GM18505 (cell line): ENCODE measurements at regions not wholly inside any gene's neighbourhood (a gene's known extent, or its start where the extent isn't known, plus 50 kb on each side); places are given as distances from the start of the nearest gene placed in this dataset.
"Not testable (repeated sequence)": the region's sequence is repeated elsewhere in the genome, so short reads cannot be mapped to it uniquely, and the experiment has no call there.

Source experiments
- ATAC-seq: cut with Tn5 transposase; IDR thresholded peaks from one replicate; pipeline ENCODE4 v1.9.1; 2021; ENCODE audit not compliant: unreplicated experiment
- POLR2A ChIP-seq: IDR thresholded peaks from 4 replicates; pipeline ENCODE4 v1.6.1; 2011; ENCODE audit warnings: borderline replicate concordance; ENCODE audit not compliant: insufficient read depth, insufficient read length; ENCODE audit errors: extremely low read depth

DNA sequence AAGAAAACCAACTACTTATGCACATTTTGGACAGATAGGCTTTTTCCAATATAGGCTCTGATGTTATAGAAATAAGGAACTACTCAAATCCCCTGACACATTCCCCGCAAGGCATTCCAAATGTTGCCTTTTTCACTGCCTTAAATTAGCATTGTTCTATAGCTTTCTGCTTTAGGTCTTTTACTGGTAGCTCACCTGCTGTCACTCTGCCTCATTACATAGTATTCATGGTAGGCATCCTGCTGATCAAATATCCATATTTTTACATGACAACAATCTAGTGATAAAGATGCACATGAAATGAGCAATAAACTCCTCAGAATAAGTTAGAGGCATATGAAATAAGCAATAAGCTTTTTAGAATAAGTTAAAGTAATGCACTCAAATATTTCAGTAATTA lies 542.7 kb downstream of the FAM133A start:
- TF ChIP-seq POLR2A, result no peak
- ATAC-seq, result no peak

DNA sequence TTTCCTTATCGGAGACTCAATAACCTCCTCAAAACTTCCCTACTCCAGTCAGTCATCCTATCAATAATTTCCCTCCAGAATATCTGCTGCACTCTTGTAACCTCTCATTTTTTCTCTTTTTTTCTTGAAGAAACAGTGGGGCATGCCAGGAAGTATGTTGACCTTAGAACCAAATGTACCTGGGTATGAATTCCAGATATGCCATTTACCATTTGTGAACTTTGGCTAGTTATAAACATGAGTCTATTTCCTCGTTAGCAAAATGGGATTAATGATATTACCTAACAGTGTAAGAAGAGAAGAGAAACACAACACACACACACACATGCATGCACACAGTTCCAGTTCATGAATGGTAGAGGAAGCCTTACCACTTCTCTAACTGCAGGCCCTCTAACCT lies 578.2 kb downstream of the FAM133A start:
- TF ChIP-seq POLR2A, result no peak
- no peak for ATAC-seq

DNA sequence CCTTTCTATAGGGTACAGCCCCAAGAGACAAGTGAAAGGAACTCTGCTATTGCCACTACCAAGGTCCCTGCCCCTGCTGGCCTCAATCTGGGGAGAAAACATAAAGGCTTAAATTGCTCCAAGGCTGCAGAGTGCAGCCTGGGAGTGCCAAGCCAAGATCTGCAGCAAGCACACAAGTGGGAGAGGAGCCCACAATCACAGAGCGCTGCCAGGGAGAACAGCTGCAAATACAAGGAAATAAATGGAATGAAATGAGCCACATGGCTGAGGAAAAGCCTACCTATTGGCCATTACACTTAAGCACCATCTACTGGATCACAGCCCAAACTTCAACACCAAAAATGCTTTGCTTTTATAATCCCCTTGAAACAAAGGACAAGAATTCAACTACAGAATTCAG lies 582.4 kb downstream of the FAM133A start:
- TF ChIP-seq POLR2A, result no peak
- no peak for ATAC-seq

DNA sequence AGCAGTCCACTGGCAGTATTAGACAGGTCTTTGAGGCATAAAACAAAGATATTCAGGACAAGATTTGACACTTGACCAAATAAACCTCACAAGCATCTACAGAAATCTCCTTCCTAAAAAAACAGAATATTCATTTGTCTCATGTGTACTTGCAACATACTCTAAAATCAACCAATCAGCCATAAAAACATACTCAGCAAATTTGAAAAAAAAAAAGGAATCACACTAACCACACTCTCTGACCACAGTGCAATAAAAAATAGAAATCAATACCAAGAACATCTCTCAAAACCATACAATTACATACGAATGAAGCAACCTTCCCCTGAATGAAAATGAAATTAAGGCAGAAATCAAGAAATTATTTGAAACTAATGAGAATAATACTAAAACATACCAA lies 591.3 kb downstream of the FAM133A start:
- ATAC-seq, result no peak
- TF ChIP-seq POLR2A, result no peak

DNA sequence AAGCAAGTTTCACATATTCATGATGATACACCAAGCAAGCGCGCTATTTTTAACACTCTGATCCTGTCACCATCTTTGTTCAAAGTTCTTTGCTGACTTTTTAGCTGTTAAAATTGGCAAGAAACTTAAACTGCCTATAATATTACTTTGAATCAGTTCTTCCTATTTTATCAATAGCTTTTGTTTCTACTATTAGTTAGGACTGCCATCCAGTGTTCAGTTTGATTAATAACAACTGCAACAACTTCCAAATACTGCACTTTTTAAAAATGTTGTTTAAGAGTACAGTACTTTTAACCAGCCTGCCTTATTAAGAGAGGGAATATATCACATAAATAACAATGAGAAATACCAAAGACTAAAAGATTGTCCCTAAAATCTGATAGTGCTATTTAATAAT lies 614.3 kb downstream of the FAM133A start:
- no peak for TF ChIP-seq POLR2A
- no peak for ATAC-seq

DNA sequence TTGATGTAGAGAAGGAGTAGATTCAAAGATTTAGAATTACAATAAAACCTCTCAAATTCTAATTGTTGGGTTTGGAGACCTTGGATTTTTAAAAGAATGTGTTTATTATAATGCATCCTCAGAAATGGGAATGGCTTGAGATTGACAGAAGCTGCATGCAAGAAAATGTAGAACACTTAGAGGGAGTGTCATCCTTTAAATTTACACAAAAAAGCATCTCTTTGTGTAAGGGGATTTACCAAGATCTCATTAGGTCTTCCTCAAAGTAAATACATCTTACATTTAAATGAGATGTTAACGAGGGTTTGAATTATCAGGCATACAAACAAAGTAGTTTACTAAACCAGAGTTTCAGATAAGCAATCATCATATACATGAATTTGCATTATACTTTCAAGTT lies 615.0 kb downstream of the FAM133A start:
- TF ChIP-seq POLR2A, result no peak
- ATAC-seq, result no peak

DNA sequence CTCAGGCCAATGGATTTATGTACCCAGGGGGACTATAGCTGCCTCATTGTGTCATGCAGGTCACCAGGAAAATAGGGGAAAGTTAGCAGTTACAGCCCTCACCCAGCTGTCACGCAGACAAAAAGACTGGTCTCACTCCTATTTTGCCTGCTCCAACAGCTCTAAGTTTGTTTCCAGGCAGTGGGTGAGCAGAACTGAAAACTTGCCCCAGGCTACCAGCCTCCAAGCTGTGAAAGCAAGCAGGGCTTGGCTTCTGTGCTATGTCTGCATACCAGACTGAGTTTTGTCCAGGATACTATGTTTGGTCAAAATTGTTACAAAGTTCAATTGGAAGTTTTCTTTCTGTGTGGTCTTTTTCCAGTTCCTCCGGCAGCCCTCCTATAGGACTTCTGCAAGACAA lies 628.4 kb downstream of the FAM133A start:
- no peak for TF ChIP-seq POLR2A
- no peak for ATAC-seq

DNA sequence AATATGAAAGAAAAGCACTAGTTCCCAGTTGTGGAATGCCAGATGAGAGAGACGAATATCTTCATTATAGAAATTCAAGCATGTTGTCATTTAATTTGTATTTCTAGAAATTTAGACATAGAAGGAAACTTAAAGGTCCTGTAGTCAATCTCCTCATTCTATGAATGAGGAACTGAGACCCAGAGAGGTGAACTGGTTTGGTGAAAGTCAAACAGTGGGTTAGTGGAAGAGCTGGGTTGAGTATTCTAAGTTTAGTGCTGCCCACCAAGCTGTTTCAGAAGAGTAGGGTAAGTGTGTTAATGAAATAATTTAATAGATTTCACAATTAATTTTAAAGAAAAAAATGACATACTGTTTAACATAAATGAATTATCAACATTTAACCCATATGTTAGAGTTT lies 655.2 kb downstream of the FAM133A start:
- no peak for TF ChIP-seq POLR2A
- no peak for ATAC-seq

DNA sequence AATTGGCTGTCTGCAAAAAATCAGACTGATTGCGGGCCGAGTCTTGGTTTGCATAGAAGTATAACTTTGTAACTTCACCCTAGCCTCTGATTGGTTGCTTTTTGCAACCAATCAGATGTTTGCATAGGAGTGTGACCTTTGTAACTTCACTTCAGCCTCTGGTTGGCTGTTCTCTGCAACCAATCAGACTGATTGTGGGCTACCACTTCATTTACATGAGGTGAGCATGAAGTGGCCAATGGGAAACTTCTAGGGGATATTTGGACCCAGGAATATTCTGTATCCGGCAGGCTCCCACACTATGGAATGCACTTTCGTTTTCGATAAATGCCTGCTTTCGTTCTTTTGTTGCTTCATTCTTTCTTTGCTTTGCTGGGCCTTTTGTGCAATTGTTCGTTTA lies 667.7 kb downstream of the FAM133A start:
- not testable (repeated sequence) for ATAC-seq

DNA sequence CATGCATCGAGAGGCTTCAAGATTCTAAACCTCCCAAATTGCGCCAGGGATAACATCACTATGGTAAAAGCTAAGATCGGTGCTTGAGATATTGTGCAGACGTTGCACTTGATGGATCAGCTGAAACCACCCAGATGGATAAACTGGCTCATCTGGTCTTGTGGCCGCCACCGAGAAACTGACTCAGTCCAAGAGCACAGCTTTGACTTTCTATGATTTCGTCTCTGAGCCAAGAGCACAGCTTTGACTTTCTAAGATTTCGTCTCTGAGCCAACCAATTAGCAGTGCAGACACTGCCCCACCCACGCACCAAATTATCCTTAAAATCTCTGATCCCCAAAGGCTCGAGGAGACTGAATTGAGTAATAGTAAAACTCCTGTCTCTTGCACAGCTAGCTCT lies 687.2 kb downstream of the FAM133A start:
- TF ChIP-seq POLR2A, result no peak

DNA sequence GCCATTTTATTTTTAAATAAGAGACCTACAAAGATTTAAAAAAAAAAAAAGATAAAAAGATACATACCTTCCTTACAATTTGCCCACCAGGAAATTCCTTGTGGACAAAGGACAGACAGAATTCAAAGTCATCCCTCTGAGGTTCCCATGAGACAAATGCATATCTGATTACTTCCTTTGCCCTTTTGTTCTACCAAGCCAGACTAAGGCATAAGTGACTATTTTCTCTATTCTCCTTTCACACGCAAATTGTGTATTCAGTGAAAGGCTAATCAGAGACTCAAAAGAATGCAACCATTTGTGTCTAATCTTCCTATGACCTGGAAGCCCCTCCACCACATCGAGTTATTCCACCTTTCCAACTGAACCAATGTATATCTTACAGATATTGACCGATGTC lies 691.7 kb downstream of the FAM133A start:
- ATAC-seq, result no peak
- TF ChIP-seq POLR2A, result no peak

More for the DNA sequence above, 687.2 kb downstream of the FAM133A start:
- ATAC-seq, result no peak

DNA sequence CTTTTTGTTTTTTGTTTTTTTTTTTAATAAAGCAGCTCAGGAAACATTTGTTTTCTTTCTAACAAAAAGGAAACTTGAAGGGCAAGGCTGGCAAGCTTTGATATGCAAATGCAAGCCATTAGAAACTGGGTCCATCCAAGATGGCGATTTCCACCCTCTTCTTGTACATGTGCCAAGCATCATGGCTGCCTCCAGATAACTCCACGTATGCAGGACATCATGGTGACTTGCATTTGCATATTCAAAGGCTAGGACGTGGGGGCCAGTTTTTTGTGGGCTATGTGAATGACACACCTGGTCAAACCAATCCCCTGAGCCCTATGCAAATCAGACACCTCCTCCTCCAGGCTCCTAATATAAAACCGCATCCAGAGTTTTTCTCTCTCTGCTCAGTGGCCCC lies 692.6 kb downstream of the FAM133A start:
- ATAC-seq, result no peak
- TF ChIP-seq POLR2A, result no peak

DNA sequence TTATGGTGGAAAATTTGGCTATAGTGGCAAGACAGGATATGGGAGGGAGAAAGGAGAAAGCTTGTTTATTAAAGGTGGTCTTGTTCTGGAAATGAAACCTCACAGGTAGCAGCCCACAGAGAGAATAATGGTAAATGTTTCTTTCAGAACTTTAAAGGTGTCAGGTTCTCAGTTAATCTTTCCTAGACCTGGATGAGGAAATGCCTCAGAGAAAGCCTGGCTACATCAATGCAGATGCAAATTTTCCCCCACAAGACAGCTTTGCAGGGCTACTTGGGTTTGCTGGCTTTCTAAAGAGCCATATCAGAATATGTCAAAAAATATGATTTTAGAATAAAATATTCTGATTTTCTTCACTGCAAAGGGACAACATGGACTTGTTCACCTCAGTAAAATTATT lies 715.0 kb downstream of the FAM133A start:
- no peak for ATAC-seq
- no peak for TF ChIP-seq POLR2A

DNA sequence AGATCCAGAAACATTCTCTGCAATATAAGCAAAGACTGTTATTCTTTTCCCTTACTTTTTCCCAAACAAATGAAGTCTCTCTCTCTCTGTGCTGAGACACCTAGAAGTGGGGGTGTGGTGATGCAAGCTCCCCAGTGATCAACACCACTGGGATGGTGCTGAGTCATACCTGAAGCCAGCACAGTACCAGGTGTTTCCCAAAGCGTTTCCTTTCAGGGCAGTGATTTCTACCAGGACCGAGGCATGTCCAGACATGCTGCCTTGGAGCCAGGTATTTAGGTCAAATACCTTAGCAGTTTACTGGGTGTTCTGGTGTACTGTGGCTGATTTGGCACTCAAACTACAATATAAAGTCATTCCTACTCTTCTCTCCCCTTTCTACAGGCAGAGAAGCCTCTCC lies 726.5 kb downstream of the FAM133A start:
- TF ChIP-seq POLR2A, result no peak
- ATAC-seq, result peak; percentile 86

DNA sequence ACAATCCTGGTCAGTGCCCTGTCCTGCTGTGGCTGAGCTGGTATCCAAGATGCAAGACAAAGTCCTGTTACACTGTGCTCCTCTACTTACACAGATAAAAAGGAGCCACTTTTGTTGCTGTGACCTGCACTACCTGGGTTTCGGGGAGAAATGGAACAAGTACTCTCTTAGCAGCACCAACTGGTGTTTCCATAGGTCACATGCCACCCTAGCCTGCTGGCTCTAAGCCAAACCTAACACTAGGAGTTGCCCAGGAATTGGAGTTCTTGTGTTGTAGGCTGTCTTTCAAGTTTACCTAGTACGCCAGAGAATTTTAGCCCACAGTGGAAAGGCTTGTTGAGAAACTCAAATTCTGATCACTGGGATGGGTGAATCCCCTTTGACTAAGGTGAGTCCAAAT lies 727.4 kb downstream of the FAM133A start:
- ATAC-seq, result no peak
- TF ChIP-seq POLR2A, result no peak
